ENCODE measurements at regions not wholly inside any gene's neighbourhood (a gene's known extent, or its start where the extent isn't known, plus 50 kb on each side); places are given as distances from the start of the nearest gene placed in this dataset.
"Not testable (repeated sequence)": the region's sequence is repeated elsewhere in the genome, so short reads cannot be mapped to it uniquely, and the experiment has no call there.

- in situ Hi-C loops (cut with MboI; ENCODE audit: low sequenced_read_pairs): no loop called here
- Histone ChIP-seq H3K4me3 (no peak overlapping the region), H3K4me1 (no peaks in the 10 kb centered on the region), H3K9me3 (no peaks in the 10 kb centered on the region), H3K36me3 (replicated peaks) (no peaks in the 10 kb centered on the region), H3K27me3 (ENCODE audit: low read depth) (no peaks in the 10 kb centered on the region)
- DNase-seq (ENCODE audit: low spot score in 2 of 2): no peak
These were observed 259.2 kb downstream of the IRS1 start for GRCh38 chr2:226540204-226540994.

- in situ Hi-C loops (cut with MboI; ENCODE audit: low sequenced_read_pairs): no loop called here
- Histone ChIP-seq H3K36me3 (replicated peaks) (no peaks in the 10 kb centered on the region), H3K4me3 (no peak overlapping the region), H3K27me3 (ENCODE audit: low read depth) (no peaks in the 10 kb centered on the region), H3K4me1 (no peaks in the 10 kb centered on the region), H3K9me3 (no peaks in the 10 kb centered on the region)
- no peak for DNase-seq (ENCODE audit: low spot score in 2 of 2)
These were observed 263.2 kb downstream of the IRS1 start for GRCh38 chr2:226536410-226536809.

- H3K36me3 ChIP-seq (replicated peaks); H3K4me3 ChIP-seq; in situ Hi-C loops (cut with MboI; ENCODE audit: low sequenced_read_pairs); H3K27me3 ChIP-seq (ENCODE audit: low read depth); H3K9me3 ChIP-seq; DNase-seq (ENCODE audit: low spot score in 2 of 2); H3K4me1 ChIP-seq: not testable (repeated sequence)
These were observed 266.6 kb downstream of the IRS1 start for GRCh38 chr2:226532976-226533375.

- no peak overlapping the region for H3K4me3 ChIP-seq
- H3K36me3 ChIP-seq (replicated peaks): no peaks in the 10 kb centered on the region
- H3K4me1 ChIP-seq: no peaks in the 10 kb centered on the region
- no peaks in the 10 kb centered on the region for H3K9me3 ChIP-seq
- in situ Hi-C loops (cut with MboI; ENCODE audit: low sequenced_read_pairs): no loop called here
- no peaks in the 10 kb centered on the region for H3K27me3 ChIP-seq (ENCODE audit: low read depth)
- DNase-seq (ENCODE audit: low spot score in 2 of 2): no peak
These were observed 268.4 kb downstream of the IRS1 start for GRCh38 chr2:226531061-226531810.

- in situ Hi-C loops (cut with MboI; ENCODE audit: low sequenced_read_pairs): no loop called here
- H3K36me3 ChIP-seq (replicated peaks): no peaks in the 10 kb centered on the region
- H3K9me3 ChIP-seq: no peaks in the 10 kb centered on the region
- no peak for DNase-seq (ENCODE audit: low spot score in 2 of 2)
- H3K27me3 ChIP-seq (ENCODE audit: low read depth): no peaks in the 10 kb centered on the region
- no peaks in the 10 kb centered on the region for H3K4me1 ChIP-seq
- H3K4me3 ChIP-seq: no peak overlapping the region
These were observed 270.1 kb downstream of the IRS1 start for GRCh38 chr2:226529556-226529955.

GRCh38 chr2:226526716-226527115 lies 272.9 kb downstream of the IRS1 start:
- DNase-seq (ENCODE audit: low spot score in 2 of 2): no peak
- in situ Hi-C loops (cut with MboI; ENCODE audit: low sequenced_read_pairs): no loop called here
- no peaks in the 10 kb centered on the region for H3K4me1 ChIP-seq

GRCh38 chr2:226524381-226524843 lies 275.2 kb downstream of the IRS1 start:
- H3K4me3 ChIP-seq: no peak overlapping the region
- no peaks in the 10 kb centered on the region; the same call in 1 of the 2 replicates for H3K9me3 ChIP-seq
- H3K36me3 ChIP-seq (replicated peaks): no peaks in the 10 kb centered on the region
- H3K4me1 ChIP-seq: no peaks in the 10 kb centered on the region
- no peaks in the 10 kb centered on the region for H3K27me3 ChIP-seq (ENCODE audit: low read depth)
- in situ Hi-C loops (cut with MboI; ENCODE audit: low sequenced_read_pairs): no loop called here
- DNase-seq (ENCODE audit: low spot score in 2 of 2): no peak

More at GRCh38 chr2:226526716-226527115, 272.9 kb downstream of the IRS1 start:
- Histone ChIP-seq H3K9me3 (no peaks in the 10 kb centered on the region), H3K36me3 (replicated peaks) (no peaks in the 10 kb centered on the region), H3K27me3 (ENCODE audit: low read depth) (no peaks in the 10 kb centered on the region), H3K4me3 (no peak overlapping the region)

- Histone ChIP-seq H3K4me3 (no peak overlapping the region), H3K36me3 (replicated peaks) (no peaks in the 10 kb centered on the region), H3K27me3 (ENCODE audit: low read depth) (no peaks in the 10 kb centered on the region), H3K9me3 (no peaks in the 10 kb centered on the region; the same call in 1 of the 2 replicates), H3K4me1 (no peaks in the 10 kb centered on the region)
- DNase-seq (ENCODE audit: low spot score in 2 of 2): no peak
- in situ Hi-C loops (cut with MboI; ENCODE audit: low sequenced_read_pairs): no loop called here
These were observed 278.9 kb downstream of the IRS1 start for GRCh38 chr2:226520723-226521122.

GRCh38 chr2:226515344-226516055 lies 284.1 kb downstream of the IRS1 start:
- Histone ChIP-seq H3K4me1 (no peaks in the 10 kb centered on the region), H3K27me3 (ENCODE audit: low read depth) (no peaks in the 10 kb centered on the region; the same call in 1 of the 2 replicates), H3K9me3 (no peaks in the 10 kb centered on the region; the same call in 1 of the 2 replicates), H3K36me3 (replicated peaks) (no peaks in the 10 kb centered on the region), H3K4me3 (no peak overlapping the region)
- no peak for DNase-seq (ENCODE audit: low spot score in 2 of 2)
- in situ Hi-C loops (cut with MboI; ENCODE audit: low sequenced_read_pairs): no loop called here

- Histone ChIP-seq H3K4me3 (no peak overlapping the region), H3K9me3 (no peaks in the 10 kb centered on the region; the same call in 1 of the 2 replicates), H3K4me1 (no peaks in the 10 kb centered on the region), H3K36me3 (replicated peaks) (no peaks in the 10 kb centered on the region), H3K27me3 (ENCODE audit: low read depth) (no peaks in the 10 kb centered on the region; the same call in 1 of the 2 replicates)
- DNase-seq (ENCODE audit: low spot score in 2 of 2): no peak
- in situ Hi-C loops (cut with MboI; ENCODE audit: low sequenced_read_pairs): no loop called here
These were observed 284.7 kb downstream of the IRS1 start for GRCh38 chr2:226514895-226515294.

GRCh38 chr2:226511311-226511710 lies 288.3 kb downstream of the IRS1 start:
- no peaks in the 10 kb centered on the region for H3K4me1 ChIP-seq
- no peak for DNase-seq (ENCODE audit: low spot score in 2 of 2)
- in situ Hi-C loops (cut with MboI; ENCODE audit: low sequenced_read_pairs): no loop called here
- no peaks in the 10 kb centered on the region; the same call in 1 of the 2 replicates for H3K27me3 ChIP-seq (ENCODE audit: low read depth)
- no peak overlapping the region for H3K4me3 ChIP-seq
- H3K36me3 ChIP-seq (replicated peaks): no peaks in the 10 kb centered on the region
- H3K9me3 ChIP-seq: no peaks in the 10 kb centered on the region

GRCh38 chr2:226508683-226509082 lies 290.9 kb downstream of the IRS1 start:
- Histone ChIP-seq H3K27me3 (ENCODE audit: low read depth) (no peaks in the 10 kb centered on the region), H3K36me3 (replicated peaks) (no peaks in the 10 kb centered on the region), H3K9me3 (no peaks in the 10 kb centered on the region), H3K4me1 (no peaks in the 10 kb centered on the region), H3K4me3 (no peak overlapping the region)
- in situ Hi-C loops (cut with MboI; ENCODE audit: low sequenced_read_pairs): no loop called here
- DNase-seq (ENCODE audit: low spot score in 2 of 2): no peak

- DNase-seq (ENCODE audit: low spot score in 2 of 2): no peak
These were observed 291.6 kb downstream of the IRS1 start for GRCh38 chr2:226508005-226508404.

More at GRCh38 chr2:226508005-226508404, 291.6 kb downstream of the IRS1 start:
- Histone ChIP-seq H3K27me3 (ENCODE audit: low read depth) (no peaks in the 10 kb centered on the region), H3K4me3 (no peak overlapping the region), H3K9me3 (no peaks in the 10 kb centered on the region), H3K4me1 (no peaks in the 10 kb centered on the region), H3K36me3 (replicated peaks) (no peaks in the 10 kb centered on the region)
- in situ Hi-C loops (cut with MboI; ENCODE audit: low sequenced_read_pairs): no loop called here

Data from HAP-1 (cell line).